GM12864 (cell line): ENCODE measurements at regions not wholly inside any gene's neighbourhood (a gene's known extent, or its start where the extent isn't known, plus 50 kb on each side); places are given as distances from the start of the nearest gene placed in this dataset.

Experiments
- DNase-seq: peaks from one replicate; pipeline ENCODE4 v3.0.0-alpha.2; 2011; ENCODE audit warnings: low read depth
- H3K4me3 ChIP-seq: 2 replicates; pipeline ENCODE4 v1.5.1; 2011; ENCODE audit warnings: mild to moderate bottlenecking, low read depth, low read length, control low read depth
- CTCF ChIP-seq: IDR thresholded peaks from 2 replicates; pipeline ENCODE4 v1.5.1; 2011; ENCODE audit warnings: low read depth, mild to moderate bottlenecking, moderate library complexity, low read length, control low read depth, inconsistent platforms; ENCODE audit errors: missing control alignments

- TF ChIP-seq CTCF, result no peak
- H3K4me3 ChIP-seq, result no peak overlapping the region
- no peak for DNase-seq
Observed at GRCh38 chr1:191963286-191963685, 195.0 kb upstream of the RGS18 start.

GRCh38 chr1:191963781-191964455, 194.3 kb upstream of the RGS18 start:
- no peak for DNase-seq
- no peak for TF ChIP-seq CTCF

GRCh38 chr1:191969290-191969689, 189.0 kb upstream of the RGS18 start:
- H3K4me3 ChIP-seq, result no peak overlapping the region
- DNase-seq, result no peak
- no peak for TF ChIP-seq CTCF

More at GRCh38 chr1:191963781-191964455, 194.3 kb upstream of the RGS18 start:
- H3K4me3 ChIP-seq, result no peak overlapping the region

GRCh38 chr1:191970116-191970515, 188.1 kb upstream of the RGS18 start:
- no peak for TF ChIP-seq CTCF
- H3K4me3 ChIP-seq, result no peak overlapping the region
- no peak for DNase-seq

GRCh38 chr1:191971447-191971846, 186.8 kb upstream of the RGS18 start:
- TF ChIP-seq CTCF, result no peak
- DNase-seq, result no peak
- no peak overlapping the region for H3K4me3 ChIP-seq

GRCh38 chr1:191974004-191974403, 184.3 kb upstream of the RGS18 start:
- TF ChIP-seq CTCF, result no peak
- no peak overlapping the region for H3K4me3 ChIP-seq
- no peak for DNase-seq

GRCh38 chr1:191977874-191978506, 180.3 kb upstream of the RGS18 start:
- TF ChIP-seq CTCF, result no peak

More at GRCh38 chr1:191977874-191978506, 180.3 kb upstream of the RGS18 start:
- no peak overlapping the region for H3K4me3 ChIP-seq
- no peak for DNase-seq
